H9 (cell line): ENCODE measurements at regions not wholly inside any gene's neighbourhood (a gene's known extent, or its start where the extent isn't known, plus 50 kb on each side); places are given as distances from the start of the nearest gene placed in this dataset.

Source experiments
- DNase-seq: peaks from one replicate; pipeline ENCODE4 v3.0.0-alpha.2; 2017
- H2AFZ ChIP-seq: one replicate; pipeline ENCODE4 v1.6.1; 2013; ENCODE audit warnings: mild to moderate bottlenecking, low read length, control low read depth, moderate library complexity
- H2AK5ac ChIP-seq: 2 replicates; pipeline ENCODE4 v1.6.1; 2013; ENCODE audit warnings: low read length, control low read depth, mixed read lengths; ENCODE audit not compliant: insufficient read length
- H2BK120ac ChIP-seq: one replicate; pipeline ENCODE4 v1.6.1; 2013; ENCODE audit warnings: low read depth, mild to moderate bottlenecking, low read length, control low read depth, inconsistent platforms; ENCODE audit not compliant: poor library complexity, severe bottlenecking
- H2BK12ac ChIP-seq: 2 replicates; pipeline ENCODE4 v1.6.1; 2013; ENCODE audit warnings: low read length, control low read depth, mixed read lengths, low read depth; ENCODE audit not compliant: insufficient read length
- H2BK15ac ChIP-seq: 2 replicates; pipeline ENCODE4 v1.6.1; 2013; ENCODE audit warnings: low read depth, low read length, control low read depth
- H2BK20ac ChIP-seq: one replicate; pipeline ENCODE4 v1.6.1; 2013; ENCODE audit warnings: low read depth, mild to moderate bottlenecking, low read length, control low read depth, inconsistent platforms; ENCODE audit not compliant: poor library complexity, severe bottlenecking
- H2BK5ac ChIP-seq: 2 replicates; pipeline ENCODE4 v1.6.1; 2013; ENCODE audit warnings: low read length, control low read depth, mixed read lengths; ENCODE audit not compliant: insufficient read length
- H3K14ac ChIP-seq: 2 replicates; pipeline ENCODE4 v1.6.1; 2013; ENCODE audit warnings: low read length, control low read depth; ENCODE audit not compliant: insufficient read depth
- H3K18ac ChIP-seq: 2 replicates; pipeline ENCODE4 v1.6.1; 2013; ENCODE audit warnings: low read depth, mild to moderate bottlenecking, mixed read lengths, low read length, control low read depth; ENCODE audit not compliant: insufficient read length
- H3K23ac ChIP-seq: 2 replicates; pipeline ENCODE4 v1.6.1; 2013; ENCODE audit warnings: low read length, control low read depth, mixed read lengths, low read depth; ENCODE audit not compliant: insufficient read length
- H3K23me2 ChIP-seq: 2 replicates; pipeline ENCODE4 v1.6.1; 2013; ENCODE audit warnings: low read depth, mild to moderate bottlenecking, mixed read lengths, low read length, control low read depth; ENCODE audit not compliant: insufficient read length, poor library complexity, severe bottlenecking
- H3K27ac ChIP-seq: 2 replicates; pipeline ENCODE4 v1.5.1; 2013; ENCODE audit warnings: low read length, control low read depth, mixed read lengths, low read depth; ENCODE audit not compliant: insufficient read length
- H3K27me3 ChIP-seq: 2 replicates; pipeline ENCODE4 v1.6.1; 2013; ENCODE audit warnings: low read length, control low read depth, inconsistent platforms; ENCODE audit not compliant: insufficient read depth
- H3K4ac ChIP-seq: 2 replicates; pipeline ENCODE4 v1.6.1; 2013; ENCODE audit warnings: low read depth, mild to moderate bottlenecking, control low read depth, inconsistent platforms, low read length, moderate library complexity
- H3K4me1 ChIP-seq: 2 replicates; pipeline ENCODE4 v1.6.1; 2013; ENCODE audit warnings: low read length, control low read depth, inconsistent platforms; ENCODE audit not compliant: insufficient read depth
- H3K4me2 ChIP-seq: 2 replicates; pipeline ENCODE4 v1.6.1; 2013; ENCODE audit warnings: low read length, control low read depth, mixed read lengths; ENCODE audit not compliant: insufficient read length, insufficient read depth
- H3K56ac ChIP-seq: 2 replicates; pipeline ENCODE4 v1.6.1; 2013; ENCODE audit warnings: low read depth, mild to moderate bottlenecking, mixed read lengths, low read length, control low read depth; ENCODE audit not compliant: insufficient read length
- H3K79me1 ChIP-seq: 2 replicates; pipeline ENCODE4 v1.6.1; 2013; ENCODE audit warnings: low read depth, mild to moderate bottlenecking, moderate library complexity, low read length, control low read depth, inconsistent platforms; ENCODE audit not compliant: insufficient read depth, poor library complexity, severe bottlenecking
- H3K79me2 ChIP-seq: 2 replicates; pipeline ENCODE4 v1.6.1; 2013; ENCODE audit warnings: low read length, control low read depth, inconsistent platforms; ENCODE audit not compliant: insufficient read depth
- H3K9ac ChIP-seq: 2 replicates; pipeline ENCODE4 v1.6.1; 2013; ENCODE audit warnings: low read length, control low read depth, mixed read lengths; ENCODE audit not compliant: insufficient read length; ENCODE audit errors: extremely low read depth
- H3K9me3 ChIP-seq: one replicate; pipeline ENCODE4 v1.6.1; 2013; ENCODE audit warnings: low read depth, low read length, inconsistent platforms; ENCODE audit not compliant: control insufficient read depth
- H3T11ph ChIP-seq: one replicate; pipeline ENCODE4 v1.6.1; 2013; ENCODE audit warnings: mild to moderate bottlenecking, low read length, control low read depth, inconsistent platforms
- H4K20me1 ChIP-seq: one replicate; pipeline ENCODE4 v1.6.1; 2013; ENCODE audit not compliant: control insufficient read depth, insufficient read length, insufficient read depth
- H4K5ac ChIP-seq: 2 replicates; pipeline ENCODE4 v1.6.1; 2013; ENCODE audit warnings: low read depth, mild to moderate bottlenecking, mixed read lengths, low read length, control low read depth; ENCODE audit not compliant: insufficient read length
- H4K8ac ChIP-seq: replicated peaks from 2 replicates; pipeline ENCODE4 v1.6.1; 2013; ENCODE audit warnings: low read length, control low read depth, mixed read lengths, low read depth; ENCODE audit not compliant: insufficient read length
- H4K91ac ChIP-seq: 2 replicates; pipeline ENCODE4 v1.6.1; 2013; ENCODE audit warnings: low read depth, mild to moderate bottlenecking, moderate library complexity, mixed read lengths, low read length, control low read depth; ENCODE audit not compliant: insufficient read length
- H3K27ac Mint-ChIP-seq, 3 experiments: 2 replicates in 2 of 3; 3 replicates in 1 of 3; pipeline ENCODE4 v1.8.0; 2020 to 2021; ENCODE audit warnings: mixed read lengths in 3 of 3, mild to moderate bottlenecking in 1 of 3, moderate library complexity in 1 of 3
- H3K27me3 Mint-ChIP-seq: 2 replicates; pipeline ENCODE4 v1.8.0; 2021; ENCODE audit warnings: low read depth, mild to moderate bottlenecking, moderate library complexity, mixed read lengths
- H3K36me3 Mint-ChIP-seq, 3 experiments: 2 replicates in 2 of 3; 3 replicates in 1 of 3; pipeline ENCODE4 v1.8.0; 2020 to 2021; ENCODE audit warnings: low read depth in 3 of 3, mixed read lengths in 3 of 3; ENCODE audit not compliant: insufficient read depth in 1 of 3
- H3K4me1 Mint-ChIP-seq, 2 experiments: 2 replicates each; pipeline ENCODE4 v1.8.0; 2020; ENCODE audit warnings: mixed read lengths in 2 of 2
- H3K4me3 Mint-ChIP-seq, 2 experiments: 2 replicates in 1 of 2; 3 replicates in 1 of 2; pipeline ENCODE4 v1.8.0; 2020 to 2021; ENCODE audit warnings: mild to moderate bottlenecking in 2 of 2, mixed read lengths in 2 of 2, moderate library complexity in 1 of 2
- H3K9me3 Mint-ChIP-seq, 2 experiments: 2 replicates in 1 of 2; 3 replicates in 1 of 2; pipeline ENCODE4 v1.8.0; 2020; ENCODE audit warnings: mild to moderate bottlenecking in 2 of 2, mixed read lengths in 2 of 2, moderate library complexity in 1 of 2
- CTCF ChIP-seq: fragments of 200-600 bp; sonication (generic); conservative IDR thresholded peaks from 3 replicates; pipeline ENCODE4 v1.8.0; 2021; ENCODE audit warnings: antibody characterized with exemption, mild to moderate bottlenecking
- WGBS: extraction: QIAGEN DNeasy Blood & Tissue Kit; methylation state at CpG from one replicate; pipeline ENCODE4 v1.1.7; 2013; ENCODE audit warnings: missing lambda C conversion rate, low lambda C conversion rate, mixed read lengths; ENCODE audit not compliant: insufficient read length; ENCODE audit errors: extremely low coverage; 5-methylcytosine and 5-hydroxymethylcytosine counted together

DNA sequence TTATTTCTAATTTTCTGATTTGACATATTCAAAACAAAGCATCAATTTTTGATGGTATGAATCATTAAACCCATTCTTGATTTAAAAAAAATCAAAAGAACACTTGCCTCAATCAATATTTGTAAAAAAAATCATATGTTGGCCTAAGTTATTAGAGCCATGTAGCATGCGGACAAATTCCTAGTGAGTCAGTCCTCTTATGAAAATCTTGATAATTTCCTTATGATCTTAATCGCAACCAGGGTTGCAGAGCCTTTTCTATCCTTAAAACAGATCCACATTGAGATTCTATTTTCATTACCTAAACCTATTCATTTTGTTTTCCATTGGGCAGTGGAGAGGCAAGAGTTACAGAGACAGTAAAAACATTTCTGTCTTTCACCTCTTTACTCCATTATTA is 203.2 kb downstream of the ARL4A start:
- Mint-ChIP-seq H3K4me3 (no peak overlapping the region), H3K4me1 (peaks cover 0 to 2% of the 10 kb centered on the region in 2 experiments; a peak in 1 of 4 replicates), H3K9me3 (no peaks in the 10 kb centered on the region), H3K27me3 (no peaks in the 10 kb centered on the region), H3K36me3 (no peaks in the 10 kb centered on the region; a peak in 1 of 7 replicates), H3K27ac (no peak overlapping the region)
- H3K27me3 ChIP-seq: no peaks in the 10 kb centered on the region
- no peaks in the 10 kb centered on the region for H3K79me2 ChIP-seq
- TF ChIP-seq CTCF: no peak
- H3K23me2 ChIP-seq: no peaks in the 10 kb centered on the region
- no peak overlapping the region for H2BK5ac ChIP-seq
- no peak overlapping the region for H3K27ac ChIP-seq
- no peak for DNase-seq
- H2AK5ac ChIP-seq: no peak overlapping the region
- no peaks in the 10 kb centered on the region for H3K4me1 ChIP-seq
- H3K14ac ChIP-seq: no peak overlapping the region
- H2BK120ac ChIP-seq: no peak overlapping the region
- no peaks in the 10 kb centered on the region for H4K20me1 ChIP-seq
- no peak overlapping the region for H4K5ac ChIP-seq
- no peak overlapping the region for H3K9ac ChIP-seq
- no peak overlapping the region for H3T11ph ChIP-seq
- no CpG with 5 or more reads among the region's 2 CpGs for WGBS
- no peaks in the 10 kb centered on the region for H3K9me3 ChIP-seq
- no peak overlapping the region for H4K91ac ChIP-seq
- no peak overlapping the region for H2BK20ac ChIP-seq
- H2AFZ ChIP-seq: no peak overlapping the region
- no peak overlapping the region for H2BK12ac ChIP-seq
- no peak overlapping the region for H3K4ac ChIP-seq
- no peaks in the 10 kb centered on the region for H3K79me1 ChIP-seq
- H3K23ac ChIP-seq: no peak overlapping the region
- no peak overlapping the region for H3K18ac ChIP-seq
- H3K4me2 ChIP-seq: no peak overlapping the region
- no peak overlapping the region for H2BK15ac ChIP-seq
- H3K56ac ChIP-seq: no peak overlapping the region
- H4K8ac ChIP-seq: no peak overlapping the region
